Tibial nerve (tissue), 4 donors: ENCODE measurements at regions not wholly inside any gene's neighbourhood (a gene's known extent, or its start where the extent isn't known, plus 50 kb on each side); places are given as distances from the start of the nearest gene placed in this dataset.
"Not testable (repeated sequence)": the region's sequence is repeated elsewhere in the genome, so short reads cannot be mapped to it uniquely, and the experiment has no call there.

ENCODE experiments used
- DNase-seq, 2 donors: peaks; one replicate each; pipeline ENCODE4 v3.0.0-alpha.2; 2019; ENCODE audit warnings: low spot score in 2 of 2
- H3K27ac ChIP-seq, 4 donors: fragments of 200-600 bp; sonication (generic) in 3 of 4; one replicate each; pipeline ENCODE4 v1.5.1; 2017 to 2019; ENCODE audit warnings: mild to moderate bottlenecking in 1 of 4
- H3K27me3 ChIP-seq, 2 donors: fragments of 200-600 bp; sonication (generic) in 1 of 2; one replicate each; pipeline versions ENCODE4 v1.5.1 to v1.6.0; 2017 to 2019
- H3K36me3 ChIP-seq, 3 donors: fragments of 200-600 bp; sonication (generic); one replicate each; pipeline ENCODE4 v1.5.1; 2018 to 2019
- H3K4me1 ChIP-seq, 4 donors: fragments of 200-600 bp; sonication (generic) in 3 of 4; one replicate each; pipeline ENCODE4 v1.5.1; 2017 to 2019
- H3K4me3 ChIP-seq, 4 donors: fragments of 200-600 bp; sonication (generic) in 3 of 4; one replicate each; pipeline ENCODE4 v1.5.1; 2017 to 2019; ENCODE audit warnings: mild to moderate bottlenecking in 1 of 4, moderate library complexity in 1 of 4
- H3K9me3 ChIP-seq, 4 donors: fragments of 200-600 bp; sonication (generic) in 3 of 4; one replicate each; pipeline ENCODE4 v1.5.1; 2017 to 2019
- EP300 ChIP-seq, 2 donors: sonication (generic); formaldehyde crosslinking; IDR thresholded peaks; one replicate each; pipeline ENCODE4 v1.6.1; 2017; ENCODE audit warnings: antibody characterized with exemption in 2 of 2, mild to moderate bottlenecking in 1 of 2
- POLR2A ChIP-seq, 2 donors: fragments of 450-650 bp; IDR thresholded peaks; one replicate each; pipeline ENCODE4 v1.6.1; 2017; ENCODE audit warnings: antibody characterized with exemption in 2 of 2, mild to moderate bottlenecking in 2 of 2, moderate library complexity in 2 of 2
- WGBS, 2 donors: methylation state at CpG; one replicate each; pipeline ENCODE4 v1.1.5; 2018; 5-methylcytosine and 5-hydroxymethylcytosine counted together
- TF ChIP-seq, protein P1 (sequence below), 5 experiments: fragments of 200-600 bp in 3 of 5; fragments of 450-650 bp in 2 of 5; sonication (generic) in 3 of 5; IDR thresholded peaks; one replicate each; pipeline ENCODE4 v1.5.1; 2016 to 2019; ENCODE audit warnings: antibody characterized with exemption in 5 of 5, mild to moderate bottlenecking in 3 of 5, moderate library complexity in 2 of 5

DNA sequence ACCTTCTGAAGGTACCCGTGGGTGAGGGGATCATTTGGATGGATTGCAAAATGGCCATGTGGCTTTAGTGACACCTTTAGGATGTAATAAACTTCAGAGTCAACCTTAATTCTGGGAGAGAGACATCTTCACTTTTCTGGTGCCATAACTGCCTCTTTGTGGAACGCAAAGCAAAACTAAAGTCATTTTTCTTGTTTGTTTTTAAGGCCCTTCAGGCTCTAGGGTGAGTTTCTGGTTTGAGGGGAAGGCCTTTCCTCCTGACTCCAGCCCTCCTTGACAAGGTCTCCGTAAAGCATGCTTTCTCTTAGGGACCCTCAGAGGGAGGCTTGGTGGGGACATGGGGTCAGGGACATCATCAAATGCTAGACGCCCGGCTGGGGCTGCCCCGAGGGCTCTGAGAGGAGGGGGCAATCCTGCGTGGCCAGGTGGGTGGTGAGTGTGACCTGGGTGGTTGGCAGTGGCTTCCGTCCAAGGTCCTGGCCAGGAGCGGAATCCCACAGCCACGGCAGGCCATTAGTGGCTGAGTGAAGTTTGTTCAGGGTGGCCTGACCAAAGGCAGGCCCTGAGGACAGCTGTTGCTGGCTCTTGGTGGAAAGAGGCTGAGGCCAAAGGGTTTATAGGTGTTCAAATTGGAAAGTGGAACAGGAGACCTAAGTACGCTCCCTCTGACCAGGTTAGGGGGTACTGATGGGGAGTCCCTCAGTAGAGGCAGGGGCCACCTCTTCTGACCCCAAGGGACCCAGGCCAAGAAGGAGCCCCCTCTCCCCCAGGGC lies 112.2 kb downstream of the METRNL start:
- H3K27ac ChIP-seq, result peak overlapping the region; percentile 80 to 94 (median 90)
- WGBS, 2 donors, result 89 to 91% methylated on average over 11 of the region's 11 CpGs
- TF ChIP-seq EP300 (IDR thresholded peaks at IDR 0.05) (no peak), POLR2A (IDR thresholded peaks at IDR 0.05) (no peak)
- TF ChIP-seq, protein P1, sequence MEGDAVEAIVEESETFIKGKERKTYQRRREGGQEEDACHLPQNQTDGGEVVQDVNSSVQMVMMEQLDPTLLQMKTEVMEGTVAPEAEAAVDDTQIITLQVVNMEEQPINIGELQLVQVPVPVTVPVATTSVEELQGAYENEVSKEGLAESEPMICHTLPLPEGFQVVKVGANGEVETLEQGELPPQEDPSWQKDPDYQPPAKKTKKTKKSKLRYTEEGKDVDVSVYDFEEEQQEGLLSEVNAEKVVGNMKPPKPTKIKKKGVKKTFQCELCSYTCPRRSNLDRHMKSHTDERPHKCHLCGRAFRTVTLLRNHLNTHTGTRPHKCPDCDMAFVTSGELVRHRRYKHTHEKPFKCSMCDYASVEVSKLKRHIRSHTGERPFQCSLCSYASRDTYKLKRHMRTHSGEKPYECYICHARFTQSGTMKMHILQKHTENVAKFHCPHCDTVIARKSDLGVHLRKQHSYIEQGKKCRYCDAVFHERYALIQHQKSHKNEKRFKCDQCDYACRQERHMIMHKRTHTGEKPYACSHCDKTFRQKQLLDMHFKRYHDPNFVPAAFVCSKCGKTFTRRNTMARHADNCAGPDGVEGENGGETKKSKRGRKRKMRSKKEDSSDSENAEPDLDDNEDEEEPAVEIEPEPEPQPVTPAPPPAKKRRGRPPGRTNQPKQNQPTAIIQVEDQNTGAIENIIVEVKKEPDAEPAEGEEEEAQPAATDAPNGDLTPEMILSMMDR (IDR thresholded peaks at IDR 0.05), result no peak
- no peak overlapping the region for H3K4me3 ChIP-seq
- H3K36me3 ChIP-seq, result no peaks in the 10 kb centered on the region
- peak; percentile 5 to 12 for DNase-seq
- H3K9me3 ChIP-seq, result peaks cover 0 to 8% (median 0%) of the 10 kb centered on the region in 4 donors
- no peaks in the 10 kb centered on the region for H3K27me3 ChIP-seq
- peaks cover 0 to 78% (median 46%) of the 10 kb centered on the region in 4 donors for H3K4me1 ChIP-seq

DNA sequence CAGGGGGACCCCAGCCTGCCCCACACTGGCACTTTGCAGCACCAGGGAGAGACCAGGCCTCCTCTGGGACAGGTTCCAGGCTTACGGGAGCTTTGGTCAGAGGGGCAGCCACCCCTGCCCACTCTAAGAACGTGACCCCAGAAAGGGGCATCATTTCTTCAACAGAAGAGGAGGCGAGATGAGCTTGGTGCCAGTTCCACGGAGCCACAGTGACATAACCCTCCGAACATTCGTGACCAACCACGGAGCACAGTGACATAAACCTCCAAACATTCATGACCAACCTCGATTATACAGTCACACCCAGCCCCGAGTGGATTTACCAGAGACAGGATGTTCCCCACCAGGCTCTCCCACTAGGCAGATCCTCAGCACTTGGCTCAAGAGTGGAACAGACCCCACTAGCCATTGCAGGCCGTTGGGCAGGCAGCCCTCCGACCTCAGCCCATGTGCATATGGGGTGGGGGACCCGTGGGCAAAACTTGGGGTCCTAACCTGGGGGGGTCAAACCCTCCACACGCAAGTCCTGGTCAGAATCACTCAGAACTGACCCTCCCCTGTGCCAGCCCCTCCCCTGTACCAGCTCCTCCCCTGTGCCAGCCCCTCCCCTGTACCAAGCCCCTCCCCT lies 112.9 kb downstream of the METRNL start:
- Histone ChIP-seq H3K27me3 (no peaks in the 10 kb centered on the region), H3K27ac (peak overlapping the region; percentile 80 to 94 (median 90)), H3K4me3 (no peak overlapping the region), H3K9me3 (peaks cover 0 to 8% (median 0%) of the 10 kb centered on the region in 4 donors), H3K36me3 (no peaks in the 10 kb centered on the region), H3K4me1 (peaks cover 0 to 82% (median 49%) of the 10 kb centered on the region in 4 donors)
- peak; percentile 74 to 84 for DNase-seq
- WGBS, 2 donors, result 33 to 74% methylated on average over 5 to 7 of the region's 13 CpGs
- TF ChIP-seq, protein P1 (IDR thresholded peaks at IDR 0.05), result no peak
- TF ChIP-seq EP300 (IDR thresholded peaks at IDR 0.05), result peak in 1 of 2 donors; percentile 67

DNA sequence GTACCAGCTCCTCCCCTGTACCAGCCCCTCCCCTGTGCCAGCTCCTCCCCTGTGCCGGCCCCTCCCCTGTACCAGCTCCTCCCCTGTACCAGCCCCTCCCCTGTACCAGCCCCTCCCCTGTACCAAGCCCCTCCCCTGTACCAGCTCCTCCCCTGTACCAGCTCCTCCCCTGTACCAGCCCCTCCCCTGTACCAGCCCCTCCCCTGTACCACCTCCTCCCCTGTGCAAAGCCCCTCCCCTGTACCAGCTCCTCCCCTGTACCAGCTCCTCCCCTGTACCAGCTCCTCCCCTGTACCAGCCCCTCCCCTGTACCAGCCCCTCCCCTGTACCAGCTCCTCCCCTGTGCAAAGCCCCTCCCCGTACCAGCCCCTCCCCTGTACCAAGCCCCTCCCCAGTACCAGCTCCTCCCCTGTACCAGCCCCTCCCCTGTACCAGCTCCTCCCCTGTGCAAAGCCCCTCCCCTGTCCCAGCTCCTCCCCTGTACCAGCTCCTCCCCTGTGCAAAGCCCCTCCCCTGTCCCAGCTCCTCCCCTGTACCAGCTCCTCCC lies 113.5 kb downstream of the METRNL start:
- Histone ChIP-seq H3K27ac (peak overlapping the region in 3 of 4 donors; percentile 6 to 94 (median 80)), H3K4me1 (peaks cover 0 to 87% (median 49%) of the 10 kb centered on the region in 4 donors)
- not testable (repeated sequence) for H3K9me3 ChIP-seq, H3K4me3 ChIP-seq, H3K27me3 ChIP-seq, H3K36me3 ChIP-seq
- DNase-seq, result peak; percentile 14 to 23
- 50% methylated on average over 2 of the region's 2 CpGs; no CpG with 5 or more reads in 1 of the 2 donors for WGBS, 2 donors

DNA sequence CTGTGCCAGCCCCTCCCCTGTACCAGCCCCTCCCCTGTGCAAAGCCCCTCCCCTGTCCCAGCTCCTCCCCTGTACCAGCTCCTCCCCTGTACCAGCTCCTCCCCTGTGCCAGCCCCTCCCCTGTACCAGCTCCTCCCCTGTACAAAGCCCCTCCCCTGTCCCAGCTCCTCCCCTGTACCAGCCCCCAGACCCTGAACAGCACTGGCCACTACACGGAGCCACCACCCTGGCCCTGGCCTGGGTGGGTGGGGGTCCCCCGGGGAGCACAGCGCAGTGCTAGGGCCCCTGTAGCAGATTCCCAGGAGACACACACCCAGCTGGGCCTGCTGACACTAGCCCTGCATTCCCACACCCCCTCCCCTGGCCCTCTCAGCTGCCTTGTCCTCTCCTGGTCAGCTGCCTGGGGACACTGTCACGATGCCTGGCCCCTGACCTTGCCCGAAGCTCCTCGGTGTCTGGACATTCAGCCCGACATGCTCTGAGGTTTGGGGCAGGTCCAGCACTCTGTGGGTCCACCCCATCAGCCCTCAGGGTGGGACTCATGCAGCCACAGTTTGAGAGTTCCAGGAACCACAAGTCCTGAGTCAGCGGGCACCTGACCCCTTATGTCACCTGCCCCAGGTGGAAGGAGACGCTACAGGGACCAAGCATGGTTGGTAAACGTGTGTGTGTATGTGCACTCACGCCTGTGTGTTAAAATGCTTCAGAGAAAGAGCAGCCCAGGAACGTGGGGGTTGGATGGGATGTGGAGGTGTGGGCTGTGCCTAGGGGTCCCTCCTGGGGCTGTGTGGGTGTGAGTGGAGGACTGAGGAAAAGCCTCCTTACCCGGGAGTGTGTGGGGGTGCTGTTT lies 114.2 kb downstream of the METRNL start:
- WGBS, 2 donors, result 57 to 59% methylated on average over 10 to 12 of the region's 13 CpGs
- peak; percentile 9 to 17 for DNase-seq
- Histone ChIP-seq H3K36me3 (no peaks in the 10 kb centered on the region), H3K27me3 (no peaks in the 10 kb centered on the region), H3K9me3 (no peaks in the 10 kb centered on the region), H3K4me3 (no peak overlapping the region), H3K27ac (peak overlapping the region; percentile 17 to 90 (median 48)), H3K4me1 (peaks cover 0 to 85% (median 50%) of the 10 kb centered on the region in 4 donors)
- TF ChIP-seq POLR2A (IDR thresholded peaks at IDR 0.05), result peak in 1 of 2 donors; percentile 14
- TF ChIP-seq, protein P1 (IDR thresholded peaks at IDR 0.05), result no peak

DNA sequence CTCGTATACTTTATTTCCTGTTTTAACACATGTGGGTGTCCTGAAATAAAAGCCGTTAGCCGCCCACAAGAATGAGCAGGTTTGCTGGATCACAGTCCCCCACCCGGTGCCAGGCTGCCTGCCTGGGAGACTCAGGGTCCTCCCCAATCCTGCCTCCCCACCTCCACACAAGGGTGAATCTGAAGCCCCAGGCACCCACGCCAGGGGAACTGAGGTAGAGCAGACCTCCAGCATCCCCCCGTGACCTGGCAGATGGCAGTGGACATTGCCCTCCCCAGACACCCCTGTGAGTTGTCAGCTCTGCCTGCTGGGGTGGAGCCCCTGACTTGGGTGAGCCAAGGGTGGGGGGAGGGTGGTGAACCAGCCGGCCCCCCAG lies 114.8 kb downstream of the METRNL start:
- Histone ChIP-seq H3K27me3 (no peaks in the 10 kb centered on the region), H3K36me3 (no peaks in the 10 kb centered on the region), H3K4me1 (peaks cover 0 to 79% (median 51%) of the 10 kb centered on the region in 4 donors), H3K9me3 (no peaks in the 10 kb centered on the region), H3K4me3 (no peak overlapping the region), H3K27ac (peak overlapping the region; percentile 5 to 90 (median 69))
- peak; percentile 7 to 14 for DNase-seq
- TF ChIP-seq POLR2A (IDR thresholded peaks at IDR 0.05) (no peak), EP300 (IDR thresholded peaks at IDR 0.05) (no peak)
- TF ChIP-seq, protein P1 (IDR thresholded peaks at IDR 0.05), result no peak
- WGBS, 2 donors, result 75 to 86% methylated on average over 6 to 7 of the region's 7 CpGs
